ENCODE measurements at regions not wholly inside any gene's neighbourhood (a gene's known extent, or its start where the extent isn't known, plus 50 kb on each side); places are given as distances from the start of the nearest gene placed in this dataset.

DNA sequence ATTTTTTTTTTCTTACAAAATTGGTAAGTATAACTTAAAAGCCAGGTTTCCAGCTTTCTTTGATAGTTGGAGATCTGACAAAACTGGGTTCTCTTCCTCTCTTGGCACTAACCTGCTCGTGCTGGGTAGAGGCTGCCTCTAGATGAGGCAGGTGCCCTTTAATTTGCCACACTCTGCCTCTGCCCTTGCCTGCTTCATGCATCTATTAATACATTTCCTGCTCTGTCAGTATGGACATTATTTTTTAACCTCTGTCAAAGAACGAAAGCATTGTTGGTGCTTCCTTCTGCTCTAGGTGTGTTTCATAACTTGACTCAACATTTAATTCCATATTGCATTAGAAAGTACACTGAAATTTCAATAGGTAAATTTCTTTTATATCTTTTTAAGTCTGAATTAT, 490.7 kb upstream of the ZEB2 start:
- Histone ChIP-seq H3K4me3 (no peak overlapping the region), H3K36me3 (no peaks in the 10 kb centered on the region), H3K27me3 (no peaks in the 10 kb centered on the region), H3K9me3 (no peaks in the 10 kb centered on the region), H3K4me1 (ENCODE audit: insufficient read depth) (no peaks in the 10 kb centered on the region), H3K27ac (no peak overlapping the region)
- TF ChIP-seq EP300 (IDR thresholded peaks at IDR 0.05), result no peak
- TF ChIP-seq, protein P1, sequence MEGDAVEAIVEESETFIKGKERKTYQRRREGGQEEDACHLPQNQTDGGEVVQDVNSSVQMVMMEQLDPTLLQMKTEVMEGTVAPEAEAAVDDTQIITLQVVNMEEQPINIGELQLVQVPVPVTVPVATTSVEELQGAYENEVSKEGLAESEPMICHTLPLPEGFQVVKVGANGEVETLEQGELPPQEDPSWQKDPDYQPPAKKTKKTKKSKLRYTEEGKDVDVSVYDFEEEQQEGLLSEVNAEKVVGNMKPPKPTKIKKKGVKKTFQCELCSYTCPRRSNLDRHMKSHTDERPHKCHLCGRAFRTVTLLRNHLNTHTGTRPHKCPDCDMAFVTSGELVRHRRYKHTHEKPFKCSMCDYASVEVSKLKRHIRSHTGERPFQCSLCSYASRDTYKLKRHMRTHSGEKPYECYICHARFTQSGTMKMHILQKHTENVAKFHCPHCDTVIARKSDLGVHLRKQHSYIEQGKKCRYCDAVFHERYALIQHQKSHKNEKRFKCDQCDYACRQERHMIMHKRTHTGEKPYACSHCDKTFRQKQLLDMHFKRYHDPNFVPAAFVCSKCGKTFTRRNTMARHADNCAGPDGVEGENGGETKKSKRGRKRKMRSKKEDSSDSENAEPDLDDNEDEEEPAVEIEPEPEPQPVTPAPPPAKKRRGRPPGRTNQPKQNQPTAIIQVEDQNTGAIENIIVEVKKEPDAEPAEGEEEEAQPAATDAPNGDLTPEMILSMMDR (IDR thresholded peaks at IDR 0.05), result no peak
- no peak for TF ChIP-seq POLR2A (IDR thresholded peaks at IDR 0.05)
- no peak for DNase-seq
- intact Hi-C loops (cut with DNase I), result no loop called here
- 91 to 96% (median 92%) methylated on average over 2 of the region's 2 CpGs for WGBS, 3 donors

DNA sequence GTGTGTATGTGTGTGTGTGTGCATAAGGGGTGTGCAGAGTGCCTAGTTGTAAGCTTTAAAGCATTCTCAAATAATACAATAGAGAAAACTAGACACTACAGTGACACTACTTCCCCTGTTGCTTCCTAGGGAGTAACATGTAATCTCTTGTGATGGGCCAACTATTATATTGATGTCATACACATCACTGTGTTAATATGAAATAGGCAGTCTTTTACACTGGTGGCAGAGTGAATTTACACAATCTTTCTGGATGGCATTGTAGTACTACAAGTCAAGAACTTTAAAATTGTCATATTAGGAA, 488.0 kb upstream of the ZEB2 start:
- Histone ChIP-seq H3K36me3 (no peaks in the 10 kb centered on the region), H3K27ac (no peak overlapping the region), H3K27me3 (no peaks in the 10 kb centered on the region), H3K4me1 (ENCODE audit: insufficient read depth) (no peaks in the 10 kb centered on the region), H3K9me3 (no peaks in the 10 kb centered on the region), H3K4me3 (no peak overlapping the region)
- no peak for TF ChIP-seq EP300 (IDR thresholded peaks at IDR 0.05)
- no peak for TF ChIP-seq POLR2A (IDR thresholded peaks at IDR 0.05)
- TF ChIP-seq, protein P1 (IDR thresholded peaks at IDR 0.05), result no peak
- intact Hi-C loops (cut with DNase I), result no loop called here
- DNase-seq, result no peak

DNA sequence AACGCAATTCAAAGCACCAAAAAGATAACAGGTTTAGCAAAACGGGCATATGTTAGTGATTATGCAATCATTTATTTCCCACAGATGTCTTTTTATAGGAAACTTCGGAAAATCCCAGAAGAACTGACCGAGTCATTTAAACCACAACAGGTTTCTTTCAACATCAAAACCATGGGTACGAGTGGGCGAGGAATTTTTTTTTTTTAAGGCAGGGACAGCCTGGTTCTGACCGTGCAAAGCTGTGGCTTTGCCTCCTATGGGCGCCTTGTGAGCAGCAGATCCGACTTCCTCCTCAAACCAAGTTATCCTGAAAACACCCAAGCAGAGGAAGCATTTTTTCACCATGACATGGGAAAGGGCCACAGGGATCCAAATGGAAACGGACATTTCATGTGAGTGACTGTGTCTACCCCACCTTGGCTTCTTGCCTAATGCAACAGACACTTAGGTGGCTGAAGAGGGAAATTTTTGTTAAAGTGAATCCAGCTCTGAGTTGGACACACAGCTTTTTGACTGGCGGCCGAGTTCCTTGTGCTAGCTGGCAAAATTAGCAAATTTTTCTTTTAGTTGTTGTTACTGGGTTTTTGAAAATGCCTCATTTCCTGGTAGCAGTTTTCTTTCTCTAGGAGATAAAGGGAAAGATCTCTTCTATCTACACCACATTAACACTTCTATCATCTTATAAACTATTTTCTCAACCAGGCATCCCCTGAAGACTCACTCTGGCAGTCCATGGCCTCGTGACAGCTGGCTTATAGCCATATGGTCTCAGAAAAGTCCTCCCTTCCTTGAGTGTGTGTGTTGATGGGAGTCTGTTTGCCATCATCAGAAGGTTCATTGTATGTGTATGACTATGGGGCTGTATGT, 487.4 kb upstream of the ZEB2 start:
- WGBS, 3 donors, result 68 to 86% (median 75%) methylated on average over 13 of the region's 13 CpGs
- H3K4me1 ChIP-seq (ENCODE audit: insufficient read depth), result no peaks in the 10 kb centered on the region
- no peaks in the 10 kb centered on the region for H3K36me3 ChIP-seq
- no peaks in the 10 kb centered on the region for H3K27me3 ChIP-seq
- DNase-seq, result no peak
- intact Hi-C loops (cut with DNase I), result no loop called here
- H3K9me3 ChIP-seq, result no peaks in the 10 kb centered on the region
- no peak overlapping the region for H3K4me3 ChIP-seq
- no peak overlapping the region for H3K27ac ChIP-seq
- TF ChIP-seq POLR2A (IDR thresholded peaks at IDR 0.05) (no peak), EP300 (IDR thresholded peaks at IDR 0.05) (no peak)
- TF ChIP-seq, protein P1 (IDR thresholded peaks at IDR 0.05), result no peak

DNA sequence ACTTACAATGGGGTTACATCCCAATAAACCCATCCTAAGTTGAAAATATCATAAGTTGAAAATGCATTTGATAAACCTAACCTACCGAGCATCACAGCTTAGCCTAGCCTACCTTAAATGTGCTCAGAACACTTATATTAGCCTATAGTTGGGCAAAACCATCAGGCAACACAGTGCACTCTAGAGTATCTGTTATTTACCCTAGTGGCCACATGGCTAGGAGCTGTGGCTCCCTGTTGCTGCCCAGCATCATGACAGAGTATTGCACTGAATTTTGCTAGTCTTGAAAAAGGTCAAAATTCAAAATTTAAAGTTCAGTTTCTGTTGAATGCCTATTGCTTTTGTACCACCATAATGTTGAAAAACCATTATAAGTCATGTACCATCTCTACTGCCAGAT, 482.7 kb upstream of the ZEB2 start:
- no peaks in the 10 kb centered on the region for H3K4me1 ChIP-seq (ENCODE audit: insufficient read depth)
- DNase-seq, result no peak
- TF ChIP-seq, protein P1 (IDR thresholded peaks at IDR 0.05), result no peak
- TF ChIP-seq POLR2A (IDR thresholded peaks at IDR 0.05) (no peak), EP300 (IDR thresholded peaks at IDR 0.05) (no peak)
- no peaks in the 10 kb centered on the region for H3K9me3 ChIP-seq
- no peak overlapping the region for H3K4me3 ChIP-seq
- WGBS, 3 donors, result 96 to 100% (median 97%) methylated on average over 1 of the region's 1 CpG
- intact Hi-C loops (cut with DNase I), result no loop called here
- H3K27me3 ChIP-seq, result no peaks in the 10 kb centered on the region
- no peak overlapping the region for H3K27ac ChIP-seq
- no peaks in the 10 kb centered on the region for H3K36me3 ChIP-seq
